HepG2 (cell line): ENCODE measurements at regions not wholly inside any gene's neighbourhood (a gene's known extent, or its start where the extent isn't known, plus 50 kb on each side); places are given as distances from the start of the nearest gene placed in this dataset.

ENCODE experiments used
- EZH2 ChIP-seq: conservative IDR thresholded peaks from 2 replicates; pipeline ENCODE4 v1.6.1; 2012; ENCODE audit warnings: mild to moderate bottlenecking, low read depth, low read length, moderate library complexity
- GTF2F1 ChIP-seq: fragments of 150-350 bp; IDR thresholded peaks from 2 replicates; pipeline ENCODE4 v1.6.1; 2014; ENCODE audit warnings: low read length
- HDAC1 ChIP-seq: sonication (generic); formaldehyde crosslinking; IDR thresholded peaks from 2 replicates; pipeline ENCODE4 v1.5.1; 2020; ENCODE audit warnings: mild to moderate bottlenecking, missing genetic modification reagents
- HNF4G ChIP-seq, 2 experiments: sonication (generic) in 1 of 2; formaldehyde crosslinking in 1 of 2; IDR thresholded peaks; 2 replicates each; pipeline versions ENCODE4 v1.4.0 to v1.6.1; 2011 to 2020; ENCODE audit warnings: borderline replicate concordance in 2 of 2, low read depth in 2 of 2, mild to moderate bottlenecking in 2 of 2, low read length in 1 of 2, missing genetic modification reagents in 1 of 2, moderate library complexity in 1 of 2
- JUND ChIP-seq: sonication (generic); formaldehyde crosslinking; IDR thresholded peaks from 2 replicates; pipeline ENCODE4 v1.8.0; 2022; ENCODE audit warnings: mild to moderate bottlenecking, missing genetic modification reagents
- PPARG ChIP-seq: conservative IDR thresholded peaks from 2 replicates; pipeline ENCODE4 v1.6.1; 2016; ENCODE audit warnings: missing biosample characterization, missing genetic modification reagents
- RELA ChIP-seq: sonication (generic); formaldehyde crosslinking; IDR thresholded peaks from 2 replicates; pipeline ENCODE4 v1.4.0; 2020; ENCODE audit warnings: missing genetic modification reagents
- YY1 ChIP-seq: IDR thresholded peaks from 2 replicates; pipeline ENCODE4 v1.6.1; 2011; ENCODE audit warnings: low read length, low read depth, moderate library complexity, mild to moderate bottlenecking; ENCODE audit not compliant: insufficient read depth, insufficient replicate concordance
- ZFX ChIP-seq: sonication (generic); formaldehyde crosslinking; IDR thresholded peaks from 2 replicates; pipeline ENCODE4 v1.4.0; 2020; ENCODE audit warnings: mild to moderate bottlenecking, low read depth, missing genetic modification reagents, moderate library complexity
- ZNF274 ChIP-seq: sonication (generic); formaldehyde crosslinking; IDR thresholded peaks from 2 replicates; pipeline ENCODE4 v1.5.1; 2020; ENCODE audit warnings: mild to moderate bottlenecking, missing genetic modification reagents
- TF ChIP-seq, protein P1 (sequence below): sonication (generic); formaldehyde crosslinking; IDR thresholded peaks from 2 replicates; pipeline ENCODE4 v1.5.1; 2020; ENCODE audit warnings: mild to moderate bottlenecking, missing genetic modification reagents, moderate library complexity
- TF ChIP-seq, protein P2 (sequence below), 2 experiments: sonication (generic) in 1 of 2; formaldehyde crosslinking in 1 of 2; IDR thresholded peaks; 2 replicates each; pipeline versions ENCODE4 v1.5.1 to v1.6.1; 2011 to 2020; ENCODE audit warnings: borderline replicate concordance in 1 of 2, low read depth in 1 of 2, low read length in 1 of 2, mild to moderate bottlenecking in 1 of 2, missing genetic modification reagents in 1 of 2, moderate library complexity in 1 of 2
- TF ChIP-seq, protein P3 (sequence below): sonication (generic); formaldehyde crosslinking; IDR thresholded peaks from 2 replicates; pipeline ENCODE4 v1.5.0; 2020; ENCODE audit warnings: mild to moderate bottlenecking, missing genetic modification reagents, moderate library complexity

DNA sequence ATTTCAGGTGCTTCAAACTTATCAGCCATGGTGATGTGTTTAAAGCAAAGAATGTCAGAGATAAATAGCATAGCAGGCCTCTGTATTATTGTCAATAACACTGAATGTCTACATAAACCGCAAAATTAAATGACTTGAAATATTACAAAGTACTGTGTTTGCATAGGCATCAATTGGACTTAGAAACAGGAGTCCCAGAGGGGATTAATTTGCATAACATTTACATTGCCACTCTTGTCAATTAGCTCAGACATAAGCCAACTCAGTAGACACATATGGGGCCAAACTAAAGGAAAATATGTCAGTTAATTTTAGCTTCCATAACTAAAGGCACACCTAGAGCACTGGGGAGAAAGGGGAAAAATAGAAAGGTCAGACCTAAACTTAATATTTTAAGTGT is 814.5 kb upstream of the NEGR1 start:
- TF ChIP-seq PPARG (CRISPR knock-in tag) (no peak), YY1 (no peak), ZNF274 (CRISPR knock-in tag) (no peak), EZH2 (no peak), ZFX (no peak), HDAC1 (CRISPR knock-in tag) (no peak), HNF4G (IDR thresholded peaks at IDR 0.05; ENCODE audit: borderline replicate concordance, low read depth, low read length) (no peak), HNF4G (CRISPR knock-in tag; IDR thresholded peaks at IDR 0.05; ENCODE audit: borderline replicate concordance, low read depth) (no peak), GTF2F1 (no peak), JUND (CRISPR knock-in tag) (no peak), RELA (CRISPR knock-in tag) (no peak)
- TF ChIP-seq, protein P1, sequence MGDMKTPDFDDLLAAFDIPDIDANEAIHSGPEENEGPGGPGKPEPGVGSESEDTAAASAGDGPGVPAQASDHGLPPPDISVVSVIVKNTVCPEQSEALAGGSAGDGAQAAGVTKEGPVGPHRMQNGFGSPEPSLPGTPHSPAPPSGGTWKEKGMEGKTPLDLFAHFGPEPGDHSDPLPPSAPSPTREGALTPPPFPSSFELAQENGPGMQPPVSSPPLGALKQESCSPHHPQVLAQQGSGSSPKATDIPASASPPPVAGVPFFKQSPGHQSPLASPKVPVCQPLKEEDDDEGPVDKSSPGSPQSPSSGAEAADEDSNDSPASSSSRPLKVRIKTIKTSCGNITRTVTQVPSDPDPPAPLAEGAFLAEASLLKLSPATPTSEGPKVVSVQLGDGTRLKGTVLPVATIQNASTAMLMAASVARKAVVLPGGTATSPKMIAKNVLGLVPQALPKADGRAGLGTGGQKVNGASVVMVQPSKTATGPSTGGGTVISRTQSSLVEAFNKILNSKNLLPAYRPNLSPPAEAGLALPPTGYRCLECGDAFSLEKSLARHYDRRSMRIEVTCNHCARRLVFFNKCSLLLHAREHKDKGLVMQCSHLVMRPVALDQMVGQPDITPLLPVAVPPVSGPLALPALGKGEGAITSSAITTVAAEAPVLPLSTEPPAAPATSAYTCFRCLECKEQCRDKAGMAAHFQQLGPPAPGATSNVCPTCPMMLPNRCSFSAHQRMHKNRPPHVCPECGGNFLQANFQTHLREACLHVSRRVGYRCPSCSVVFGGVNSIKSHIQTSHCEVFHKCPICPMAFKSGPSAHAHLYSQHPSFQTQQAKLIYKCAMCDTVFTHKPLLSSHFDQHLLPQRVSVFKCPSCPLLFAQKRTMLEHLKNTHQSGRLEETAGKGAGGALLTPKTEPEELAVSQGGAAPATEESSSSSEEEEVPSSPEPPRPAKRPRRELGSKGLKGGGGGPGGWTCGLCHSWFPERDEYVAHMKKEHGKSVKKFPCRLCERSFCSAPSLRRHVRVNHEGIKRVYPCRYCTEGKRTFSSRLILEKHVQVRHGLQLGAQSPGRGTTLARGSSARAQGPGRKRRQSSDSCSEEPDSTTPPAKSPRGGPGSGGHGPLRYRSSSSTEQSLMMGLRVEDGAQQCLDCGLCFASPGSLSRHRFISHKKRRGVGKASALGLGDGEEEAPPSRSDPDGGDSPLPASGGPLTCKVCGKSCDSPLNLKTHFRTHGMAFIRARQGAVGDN, result no peak
- TF ChIP-seq, protein P2, sequence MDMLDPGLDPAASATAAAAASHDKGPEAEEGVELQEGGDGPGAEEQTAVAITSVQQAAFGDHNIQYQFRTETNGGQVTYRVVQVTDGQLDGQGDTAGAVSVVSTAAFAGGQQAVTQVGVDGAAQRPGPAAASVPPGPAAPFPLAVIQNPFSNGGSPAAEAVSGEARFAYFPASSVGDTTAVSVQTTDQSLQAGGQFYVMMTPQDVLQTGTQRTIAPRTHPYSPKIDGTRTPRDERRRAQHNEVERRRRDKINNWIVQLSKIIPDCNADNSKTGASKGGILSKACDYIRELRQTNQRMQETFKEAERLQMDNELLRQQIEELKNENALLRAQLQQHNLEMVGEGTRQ (IDR thresholded peaks at IDR 0.05; ENCODE audit: low read depth, low read length), result no peak
- TF ChIP-seq, protein P2 (CRISPR knock-in tag; IDR thresholded peaks at IDR 0.05; ENCODE audit: borderline replicate concordance), result no peak
- TF ChIP-seq, protein P3, sequence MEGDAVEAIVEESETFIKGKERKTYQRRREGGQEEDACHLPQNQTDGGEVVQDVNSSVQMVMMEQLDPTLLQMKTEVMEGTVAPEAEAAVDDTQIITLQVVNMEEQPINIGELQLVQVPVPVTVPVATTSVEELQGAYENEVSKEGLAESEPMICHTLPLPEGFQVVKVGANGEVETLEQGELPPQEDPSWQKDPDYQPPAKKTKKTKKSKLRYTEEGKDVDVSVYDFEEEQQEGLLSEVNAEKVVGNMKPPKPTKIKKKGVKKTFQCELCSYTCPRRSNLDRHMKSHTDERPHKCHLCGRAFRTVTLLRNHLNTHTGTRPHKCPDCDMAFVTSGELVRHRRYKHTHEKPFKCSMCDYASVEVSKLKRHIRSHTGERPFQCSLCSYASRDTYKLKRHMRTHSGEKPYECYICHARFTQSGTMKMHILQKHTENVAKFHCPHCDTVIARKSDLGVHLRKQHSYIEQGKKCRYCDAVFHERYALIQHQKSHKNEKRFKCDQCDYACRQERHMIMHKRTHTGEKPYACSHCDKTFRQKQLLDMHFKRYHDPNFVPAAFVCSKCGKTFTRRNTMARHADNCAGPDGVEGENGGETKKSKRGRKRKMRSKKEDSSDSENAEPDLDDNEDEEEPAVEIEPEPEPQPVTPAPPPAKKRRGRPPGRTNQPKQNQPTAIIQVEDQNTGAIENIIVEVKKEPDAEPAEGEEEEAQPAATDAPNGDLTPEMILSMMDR (CRISPR knock-in tag), result no peak
